Adrenal gland (tissue), 5 donors: ENCODE measurements at regions not wholly inside any gene's neighbourhood (a gene's known extent, or its start where the extent isn't known, plus 50 kb on each side); places are given as distances from the start of the nearest gene placed in this dataset.

Experiments used
- CTCF ChIP-seq, 6 experiments: fragments of 450-650 bp in 4 of 6; fragments of 200-600 bp in 2 of 6; sonication (generic) in 1 of 6; IDR thresholded peaks; 1 replicate in 5 of 6; 2 replicates in 1 of 6; pipeline versions ENCODE4 v1.5.1 to v1.8.0; 2016 to 2021; ENCODE audit warnings: antibody characterized with exemption in 6 of 6, mild to moderate bottlenecking in 2 of 6, moderate library complexity in 1 of 6
- POLR2A ChIP-seq, 2 donors: fragments of 450-650 bp; IDR thresholded peaks; one replicate each; pipeline ENCODE4 v1.6.1; 2017; ENCODE audit warnings: antibody characterized with exemption in 2 of 2, mild to moderate bottlenecking in 2 of 2, moderate library complexity in 1 of 2
- donor health status: DM: no; HTN: no; CAD: no.

GRCh38 chr2:5290900-5291546, 401.2 kb upstream of the SOX11 start:
- no peak for TF ChIP-seq CTCF (IDR thresholded peaks at IDR 0.05)
- no peak for TF ChIP-seq POLR2A (IDR thresholded peaks at IDR 0.05)
